ENCODE measurements at regions not wholly inside any gene's neighbourhood (a gene's known extent, or its start where the extent isn't known, plus 50 kb on each side); places are given as distances from the start of the nearest gene placed in this dataset.

GRCh38 chr9:1878811-1879210 is 136.3 kb upstream of the SMARCA2 start:
- Histone ChIP-seq H3K79me2 (ENCODE audit: insufficient read depth, low read length) (no peaks in the 10 kb centered on the region), H3K4me2 (ENCODE audit: low read length) (no peak overlapping the region), H3K27ac (ENCODE audit: low read depth, low read length) (no peak overlapping the region), H4K20me1 (ENCODE audit: insufficient read depth) (no peaks in the 10 kb centered on the region), H3K36me3 (ENCODE audit: control insufficient read depth in 1 of 2, insufficient read depth in 2 of 2, low read length in 2 of 2) (no peaks in the 10 kb centered on the region), H3K9ac (ENCODE audit: low read length) (no peak overlapping the region), H3K27me3 (ENCODE audit: insufficient read depth, low read length) (peaks cover 5% of the 10 kb centered on the region; the same call in 1 of the 2 replicates), H3K4me1 (ENCODE audit: control insufficient read depth in 1 of 2, insufficient read depth in 2 of 2, low read length in 2 of 2) (no peaks in the 10 kb centered on the region), H3K9me3 (ENCODE audit: control insufficient read depth in 1 of 2, insufficient read depth in 1 of 2, low read depth in 1 of 2, low read length in 2 of 2) (no peaks in the 10 kb centered on the region), H3K4me3 (replicated peaks in 1 of 2; ENCODE audit: low read depth in 1 of 2, low read length in 2 of 2) (no peak overlapping the region), H3K9me2 (ENCODE audit: insufficient read depth) (no peaks in the 10 kb centered on the region), H2AFZ (ENCODE audit: low read depth, low read length, poor library complexity, severe bottlenecking) (no peak overlapping the region)
- BruUV-seq (replicated peaks): no TSS peak
- CTCF ChIA-PET: no interaction called here
- DNase-seq (ENCODE audit: low read depth, low spot score) (no peak), ATAC-seq (no peak)
- no peak for TF ChIP-seq FOSL1 (IDR thresholded peaks at IDR 0.05; ENCODE audit: low read depth)
- no peak for TF ChIP-seq POLR2AphosphoS5 (IDR thresholded peaks at IDR 0.05; ENCODE audit: low read depth, low read length)
- TF ChIP-seq ELF1 (IDR thresholded peaks at IDR 0.05; ENCODE audit: borderline replicate concordance, low read depth): no peak
- POLR2A ChIA-PET: no interaction called here
- intact Hi-C loops (cut with micrococcal nuclease): no loop called here
- RAD21 ChIA-PET (ENCODE audit: low non-redundant PET in 1 of 2, low total read pairs in 2 of 2, uncharacterized antibody in 2 of 2, unreplicated experiment in 2 of 2): no interaction called here

DNA sequence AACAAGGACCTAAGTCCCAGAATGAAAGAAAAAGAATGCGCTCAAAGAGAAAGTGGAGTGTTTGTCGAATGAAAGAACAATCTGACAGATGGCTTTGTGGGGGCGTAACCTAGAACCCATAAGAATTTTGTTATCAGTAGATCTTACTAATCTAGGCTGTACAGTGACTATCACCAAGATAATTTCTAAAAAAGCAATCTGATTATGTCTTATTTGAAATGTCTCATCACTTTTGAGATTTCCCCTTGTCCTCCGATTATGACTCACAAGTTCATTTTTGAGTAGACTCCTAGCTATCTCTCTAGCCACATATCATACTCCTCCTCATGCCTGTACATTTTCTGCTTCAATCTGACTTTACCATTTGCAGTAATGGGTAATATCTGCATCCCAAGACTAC is 135.6 kb upstream of the SMARCA2 start:
- H2AFZ ChIP-seq (ENCODE audit: low read depth, low read length, poor library complexity, severe bottlenecking): no peak overlapping the region
- H3K4me3 ChIP-seq (replicated peaks in 1 of 2; ENCODE audit: low read depth in 1 of 2, low read length in 2 of 2): no peak overlapping the region
- no peaks in the 10 kb centered on the region for H3K9me3 ChIP-seq (ENCODE audit: control insufficient read depth in 1 of 2, insufficient read depth in 1 of 2, low read depth in 1 of 2, low read length in 2 of 2)
- no peak overlapping the region for H3K4me2 ChIP-seq (ENCODE audit: low read length)
- BruUV-seq (replicated peaks): no TSS peak
- no peaks in the 10 kb centered on the region for H3K79me2 ChIP-seq (ENCODE audit: insufficient read depth, low read length)
- no peak overlapping the region for H3K27ac ChIP-seq (ENCODE audit: low read depth, low read length)
- ChIA-PET RAD21 (ENCODE audit: low non-redundant PET in 1 of 2, low total read pairs in 2 of 2, uncharacterized antibody in 2 of 2, unreplicated experiment in 2 of 2) (no interaction called here), CTCF (no interaction called here), POLR2A (no interaction called here)
- intact Hi-C loops (cut with micrococcal nuclease): no loop called here
- DNase-seq (ENCODE audit: low read depth, low spot score): no peak
- no peaks in the 10 kb centered on the region for H4K20me1 ChIP-seq (ENCODE audit: insufficient read depth)
- no peak for ATAC-seq
- no peaks in the 10 kb centered on the region for H3K4me1 ChIP-seq (ENCODE audit: control insufficient read depth in 1 of 2, insufficient read depth in 2 of 2, low read length in 2 of 2)
- no peak for TF ChIP-seq ZFX (IDR thresholded peaks at IDR 0.05)
- TF ChIP-seq EZH2 (IDR thresholded peaks at IDR 0.05): no peak
- no peaks in the 10 kb centered on the region for H3K36me3 ChIP-seq (ENCODE audit: control insufficient read depth in 1 of 2, insufficient read depth in 2 of 2, low read length in 2 of 2)
- peaks cover 5% of the 10 kb centered on the region; the same call in 1 of the 2 replicates for H3K27me3 ChIP-seq (ENCODE audit: insufficient read depth, low read length)
- H3K9ac ChIP-seq (ENCODE audit: low read length): no peak overlapping the region
- H3K9me2 ChIP-seq (ENCODE audit: insufficient read depth): no peaks in the 10 kb centered on the region

Measured in HCT116 (cell line).